Endothelial cell of umbilical vein (primary cell): ENCODE measurements at regions not wholly inside any gene's neighbourhood (a gene's known extent, or its start where the extent isn't known, plus 50 kb on each side); places are given as distances from the start of the nearest gene placed in this dataset.

Experiments used
- BruUV-seq: library from RNA; stranded (reverse); fragments of 400-500 nt; replicated peaks from 2 replicates; lab custom pipeline; 2021; lab: Mats Ljungman, UMichigan
- CTCF ChIA-PET: fragments of 300-600, 350-600 bp; sonication (Branson Sonifier 250); formaldehyde crosslinking; loops from one replicate; lab custom pipeline; 2021; ENCODE audit warnings: antibody characterized with exemption, inconsistent platforms; lab: Charles Lee
- POLR2A ChIA-PET: fragments of 300-600, 350-600 bp; sonication (Branson Sonifier 250); formaldehyde crosslinking; loops from one replicate; lab custom pipeline; 2021; ENCODE audit warnings: antibody characterized with exemption, inconsistent platforms; lab: Charles Lee
- DNase-seq: peaks from one replicate; pipeline ENCODE4 v3.0.0-alpha.2; 2011; ENCODE audit warnings: low read depth, low spot score
- FAIRE-seq: peaks from 2 replicates; lab custom pipeline; 2011; peaks lifted over from hg19 to GRCh38; lab: Jason Lieb, UNC
- H2AFZ ChIP-seq: 2 replicates; pipeline ENCODE4 v1.6.0; 2012; ENCODE audit warnings: low read depth, low read length, control low read depth, inconsistent platforms
- H3K27ac ChIP-seq: 2 replicates; pipeline ENCODE4 v1.5.1; 2011; ENCODE audit warnings: low read depth, mild to moderate bottlenecking, control low read depth, low read length, moderate library complexity; ENCODE audit not compliant: insufficient read depth
- H3K27me3 ChIP-seq, 2 experiments: 2 replicates each; pipeline versions ENCODE4 v1.6.0 to v1.6.1; 2011; ENCODE audit warnings: low read length in 2 of 2, mixed read lengths in 1 of 2; ENCODE audit not compliant: control insufficient read depth in 2 of 2, insufficient read depth in 2 of 2
- H3K36me3 ChIP-seq, 2 experiments: 2 replicates in 1 of 2; 3 replicates in 1 of 2; pipeline ENCODE4 v1.5.1; 2011; ENCODE audit warnings: low read length in 2 of 2, mild to moderate bottlenecking in 1 of 2, moderate library complexity in 1 of 2; ENCODE audit not compliant: control insufficient read depth in 2 of 2, insufficient read depth in 2 of 2; ENCODE audit errors: extremely low read depth in 1 of 2
- H3K4me1 ChIP-seq: 3 replicates; pipeline ENCODE4 v1.5.1; 2011; ENCODE audit warnings: mild to moderate bottlenecking, low read length; ENCODE audit not compliant: control insufficient read depth, insufficient read depth; ENCODE audit errors: extremely low read depth
- H3K4me2 ChIP-seq: 2 replicates; pipeline ENCODE4 v1.6.1; 2011; ENCODE audit warnings: low read length, control low read depth, mixed read lengths; ENCODE audit not compliant: insufficient read depth
- H3K4me3 ChIP-seq, 3 experiments: fragments of 200-600 bp in 1 of 3; sonication (generic), shearing (Covaris generic) in 1 of 3; replicated peaks in 1 of 3; 2 replicates each; pipeline ENCODE4 v1.5.1; 2011 to 2016; ENCODE audit warnings: control low read depth in 3 of 3, low read length in 3 of 3, mild to moderate bottlenecking in 2 of 3, inconsistent platforms in 1 of 3, low read depth in 1 of 3, moderate library complexity in 1 of 3; ENCODE audit not compliant: insufficient read depth in 1 of 3
- H3K79me2 ChIP-seq: 2 replicates; pipeline ENCODE4 v1.6.0; 2012; ENCODE audit warnings: low read length, inconsistent platforms; ENCODE audit not compliant: control insufficient read depth, insufficient read depth
- H3K9ac ChIP-seq: replicated peaks from 2 replicates; pipeline ENCODE3; 2011; ENCODE audit warnings: low read length, control low read depth; ENCODE audit not compliant: insufficient read depth; ENCODE audit errors: extremely low read depth
- H3K9me1 ChIP-seq: replicated peaks from 3 replicates; pipeline ENCODE4 v1.6.0; 2011; ENCODE audit warnings: mild to moderate bottlenecking, low read length; ENCODE audit not compliant: control insufficient read depth, insufficient read depth; ENCODE audit errors: extremely low read depth
- H3K9me3 ChIP-seq: replicated peaks from 2 replicates; pipeline ENCODE4 v1.5.1; 2012; ENCODE audit warnings: low read length, inconsistent platforms; ENCODE audit not compliant: control insufficient read depth, insufficient read depth
- H4K20me1 ChIP-seq: replicated peaks from 2 replicates; pipeline ENCODE3; 2011; ENCODE audit warnings: mild to moderate bottlenecking, low read length; ENCODE audit not compliant: control insufficient read depth, insufficient read depth; ENCODE audit errors: extremely low read depth
- EZH2 ChIP-seq: IDR thresholded peaks from 2 replicates; pipeline ENCODE4 v1.6.1; 2012; ENCODE audit warnings: borderline replicate concordance, low read depth, mild to moderate bottlenecking, moderate library complexity, low read length, inconsistent platforms; ENCODE audit not compliant: severe bottlenecking
- FOS ChIP-seq: IDR thresholded peaks from 2 replicates; pipeline ENCODE4 v1.6.1; 2011; ENCODE audit warnings: mild to moderate bottlenecking, low read length, moderate library complexity, borderline replicate concordance; ENCODE audit not compliant: insufficient read depth
- GATA2 ChIP-seq: IDR thresholded peaks from 2 replicates; pipeline ENCODE4 v1.7.0; 2011; ENCODE audit warnings: low read depth, mild to moderate bottlenecking, moderate library complexity, mixed read lengths, low read length; ENCODE audit not compliant: insufficient read length, insufficient read depth
- JUN ChIP-seq: IDR thresholded peaks from 2 replicates; pipeline ENCODE4 v1.6.1; 2011; ENCODE audit warnings: borderline replicate concordance, low read depth; ENCODE audit not compliant: insufficient read length, insufficient read depth
- MAX ChIP-seq: IDR thresholded peaks from 2 replicates; pipeline ENCODE4 v1.6.1; 2011; ENCODE audit not compliant: insufficient read depth, insufficient read length
- MYC ChIP-seq: IDR thresholded peaks from one replicate; pipeline ENCODE4 v1.6.1; 2011; ENCODE audit warnings: mild to moderate bottlenecking, low read depth, low read length
- POLR2A ChIP-seq: IDR thresholded peaks from 2 replicates; pipeline ENCODE4 v1.6.1; 2012; ENCODE audit warnings: low read depth, mild to moderate bottlenecking, control low read depth, low read length
- POLR2AphosphoS5 ChIP-seq: IDR thresholded peaks from 2 replicates; pipeline ENCODE4 v1.6.1; 2012; ENCODE audit warnings: low read depth, mild to moderate bottlenecking, control low read depth, low read length, moderate library complexity; ENCODE audit not compliant: insufficient read depth
- dilution Hi-C: fragments of 300-500 bp; cut with MboI; formaldehyde crosslinking; loops from one replicate; pipeline ENCODE4 v1.15.0; 2019; ENCODE audit warnings: low sequenced_read_pairs; ENCODE audit not compliant: extremely low pct_ligation_motif_present
- intact Hi-C: fragments of 100-400 bp; cut with micrococcal nuclease; formaldehyde crosslinking; loops from one replicate; pipeline ENCODE4 v1.10.0; 2022
- TF ChIP-seq, protein P1 (sequence below), 2 donors: IDR thresholded peaks; 1 replicate in 1 of 2; 2 replicates in 1 of 2; pipeline ENCODE4 v1.5.1; 2011; ENCODE audit warnings: low read length in 2 of 2, mild to moderate bottlenecking in 2 of 2, moderate library complexity in 2 of 2, control low read depth in 1 of 2, inconsistent platforms in 1 of 2, low read depth in 1 of 2; ENCODE audit not compliant: insufficient read depth in 1 of 2; ENCODE audit errors: extremely low read depth in 1 of 2

- intact Hi-C loops = no loop called here
These were observed 897.4 kb upstream of the KLHL29 start for GRCh38 chr2:22487541-22487940.

DNA sequence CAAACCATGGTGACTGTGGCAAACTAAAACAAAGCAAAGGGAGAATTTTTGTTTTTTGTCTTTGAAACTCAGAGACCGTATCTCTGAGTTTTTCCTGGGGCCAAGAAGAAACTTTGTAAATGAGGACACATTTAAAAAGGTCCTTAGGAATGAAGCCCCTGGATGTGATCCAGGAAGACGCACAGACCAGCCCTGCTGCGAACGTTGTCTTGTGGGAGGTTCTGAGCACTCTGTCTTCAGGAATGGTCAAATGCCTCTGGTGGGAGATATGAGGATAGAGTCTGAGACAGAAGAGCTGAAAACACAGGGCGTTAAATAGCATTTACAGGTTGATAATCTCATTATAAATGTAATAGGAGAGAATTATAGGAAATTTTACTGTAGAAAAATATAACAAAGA is 893.5 kb upstream of the KLHL29 start:
- Histone ChIP-seq H3K36me3 (no peaks in the 10 kb centered on the region), H3K9ac (no peak overlapping the region), H3K4me1 (no peaks in the 10 kb centered on the region), H2AFZ (no peak overlapping the region), H3K79me2 (no peaks in the 10 kb centered on the region), H3K9me3 (peaks cover 7% of the 10 kb centered on the region), H3K9me1 (no peaks in the 10 kb centered on the region), H3K27me3 (no peaks in the 10 kb centered on the region), H3K4me2 (no peak overlapping the region), H3K27ac (no peak overlapping the region), H3K4me3 (no peak overlapping the region), H4K20me1 (no peaks in the 10 kb centered on the region)
- CTCF ChIA-PET = no interaction called here
- TF ChIP-seq GATA2 (no peak), FOS (no peak), POLR2A (no peak), POLR2AphosphoS5 (no peak), JUN (no peak), MAX (no peak), EZH2 (no peak), MYC (no peak)
- TF ChIP-seq, protein P1, sequence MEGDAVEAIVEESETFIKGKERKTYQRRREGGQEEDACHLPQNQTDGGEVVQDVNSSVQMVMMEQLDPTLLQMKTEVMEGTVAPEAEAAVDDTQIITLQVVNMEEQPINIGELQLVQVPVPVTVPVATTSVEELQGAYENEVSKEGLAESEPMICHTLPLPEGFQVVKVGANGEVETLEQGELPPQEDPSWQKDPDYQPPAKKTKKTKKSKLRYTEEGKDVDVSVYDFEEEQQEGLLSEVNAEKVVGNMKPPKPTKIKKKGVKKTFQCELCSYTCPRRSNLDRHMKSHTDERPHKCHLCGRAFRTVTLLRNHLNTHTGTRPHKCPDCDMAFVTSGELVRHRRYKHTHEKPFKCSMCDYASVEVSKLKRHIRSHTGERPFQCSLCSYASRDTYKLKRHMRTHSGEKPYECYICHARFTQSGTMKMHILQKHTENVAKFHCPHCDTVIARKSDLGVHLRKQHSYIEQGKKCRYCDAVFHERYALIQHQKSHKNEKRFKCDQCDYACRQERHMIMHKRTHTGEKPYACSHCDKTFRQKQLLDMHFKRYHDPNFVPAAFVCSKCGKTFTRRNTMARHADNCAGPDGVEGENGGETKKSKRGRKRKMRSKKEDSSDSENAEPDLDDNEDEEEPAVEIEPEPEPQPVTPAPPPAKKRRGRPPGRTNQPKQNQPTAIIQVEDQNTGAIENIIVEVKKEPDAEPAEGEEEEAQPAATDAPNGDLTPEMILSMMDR (IDR thresholded peaks at IDR 0.05; ENCODE audit: extremely low read depth in 1 of 2, insufficient read depth in 1 of 2, low read depth in 1 of 2, low read length in 2 of 2) = no peak
- FAIRE-seq = no peak
- dilution Hi-C loops = no loop called here
- no TSS peak for BruUV-seq
- POLR2A ChIA-PET = no interaction called here
- no peak for DNase-seq
- intact Hi-C loops = no loop called here

More at GRCh38 chr2:22487541-22487940, 897.4 kb upstream of the KLHL29 start:
- Histone ChIP-seq H3K4me2 (no peak overlapping the region), H3K79me2 (no peaks in the 10 kb centered on the region), H3K36me3 (no peaks in the 10 kb centered on the region), H3K27ac (no peak overlapping the region), H3K9me3 (peaks cover 8% of the 10 kb centered on the region), H3K9me1 (no peaks in the 10 kb centered on the region), H3K4me1 (no peaks in the 10 kb centered on the region), H2AFZ (no peak overlapping the region), H3K9ac (no peak overlapping the region), H3K27me3 (no peaks in the 10 kb centered on the region), H3K4me3 (no peak overlapping the region), H4K20me1 (no peaks in the 10 kb centered on the region)
- ChIA-PET CTCF (no interaction called here), POLR2A (no interaction called here)
- DNase-seq = no peak
- FAIRE-seq = no peak
- BruUV-seq = no TSS peak
- dilution Hi-C loops = no loop called here
- TF ChIP-seq EZH2 = no peak
- no peak for TF ChIP-seq MAX
- TF ChIP-seq FOS = no peak
